ENCODE measurements at regions not wholly inside any gene's neighbourhood (a gene's known extent, or its start where the extent isn't known, plus 50 kb on each side); places are given as distances from the start of the nearest gene placed in this dataset.
"Not testable (repeated sequence)": the region's sequence is repeated elsewhere in the genome, so short reads cannot be mapped to it uniquely, and the experiment has no call there.

GRCh38 chr2:145415151-145415550 lies 895.2 kb upstream of the ZEB2 start:
- DNase-seq (ENCODE audit: low read depth in 2 of 2) = no peak

GRCh38 chr2:145413261-145414030 lies 893.5 kb upstream of the ZEB2 start:
- DNase-seq (ENCODE audit: low read depth in 2 of 2) = no peak

- no peak for DNase-seq (ENCODE audit: low read depth in 2 of 2)
Measured at GRCh38 chr2:145412155-145412554, 892.2 kb upstream of the ZEB2 start.

- DNase-seq (ENCODE audit: low read depth in 2 of 2) = no peak
Measured at GRCh38 chr2:145411493-145411892, 891.6 kb upstream of the ZEB2 start.

- no peak for DNase-seq (ENCODE audit: low read depth in 2 of 2)
Measured at GRCh38 chr2:145410086-145410485, 890.2 kb upstream of the ZEB2 start.

- no peak for DNase-seq (ENCODE audit: low read depth in 2 of 2)
Measured at GRCh38 chr2:145408980-145409379, 889.1 kb upstream of the ZEB2 start.

- no peak for DNase-seq (ENCODE audit: low read depth in 2 of 2)
Measured at GRCh38 chr2:145404690-145405089, 884.8 kb upstream of the ZEB2 start.

GRCh38 chr2:145402706-145403277 lies 882.9 kb upstream of the ZEB2 start:
- no peak for DNase-seq (ENCODE audit: low read depth in 2 of 2)

GRCh38 chr2:145399131-145399530 lies 879.2 kb upstream of the ZEB2 start:
- DNase-seq (ENCODE audit: low read depth in 2 of 2) = no peak

- no peak for DNase-seq (ENCODE audit: low read depth in 2 of 2)
Measured at GRCh38 chr2:145394181-145394580, 874.3 kb upstream of the ZEB2 start.

GRCh38 chr2:145386973-145387372 lies 867.1 kb upstream of the ZEB2 start:
- no peak for DNase-seq (ENCODE audit: low read depth in 2 of 2)

- DNase-seq (ENCODE audit: low read depth in 2 of 2) = no peak
Measured at GRCh38 chr2:145383961-145384360, 864.0 kb upstream of the ZEB2 start.

- no peak for DNase-seq (ENCODE audit: low read depth in 2 of 2)
Measured at GRCh38 chr2:145380436-145381017, 860.6 kb upstream of the ZEB2 start.

- DNase-seq (ENCODE audit: low read depth in 2 of 2) = no peak
Measured at GRCh38 chr2:145379934-145380333, 860.0 kb upstream of the ZEB2 start.

- DNase-seq (ENCODE audit: low read depth in 2 of 2) = no peak
Measured at GRCh38 chr2:145374165-145374564, 854.2 kb upstream of the ZEB2 start.

GRCh38 chr2:145367334-145367733 lies 847.4 kb upstream of the ZEB2 start:
- not testable (repeated sequence) for DNase-seq (ENCODE audit: low read depth in 2 of 2)

GRCh38 chr2:145366341-145366740 lies 846.4 kb upstream of the ZEB2 start:
- no peak for DNase-seq (ENCODE audit: low read depth in 2 of 2)

GRCh38 chr2:145360129-145360790 lies 840.3 kb upstream of the ZEB2 start:
- DNase-seq (ENCODE audit: low read depth in 2 of 2) = no peak

- DNase-seq (ENCODE audit: low read depth in 2 of 2) = no peak
Measured at GRCh38 chr2:145359561-145359960, 839.6 kb upstream of the ZEB2 start.

GRCh38 chr2:145356056-145356455 lies 836.1 kb upstream of the ZEB2 start:
- DNase-seq (ENCODE audit: low read depth in 2 of 2) = no peak

- DNase-seq (ENCODE audit: low read depth in 2 of 2) = no peak
Measured at GRCh38 chr2:145352484-145352883, 832.6 kb upstream of the ZEB2 start.

GRCh38 chr2:145351864-145352425 lies 832.0 kb upstream of the ZEB2 start:
- DNase-seq (ENCODE audit: low read depth in 2 of 2) = no peak

Measured in stimulated activated CD4-positive, alpha-beta T cell treated with anti-CD3 and anti-CD28 coated beads, Interleukin-1b, Interleukin-23, amount 100 ng/mL, for 4 hours (primary cell).